ENCODE measurements at regions not wholly inside any gene's neighbourhood (a gene's known extent, or its start where the extent isn't known, plus 50 kb on each side); places are given as distances from the start of the nearest gene placed in this dataset.

DNA sequence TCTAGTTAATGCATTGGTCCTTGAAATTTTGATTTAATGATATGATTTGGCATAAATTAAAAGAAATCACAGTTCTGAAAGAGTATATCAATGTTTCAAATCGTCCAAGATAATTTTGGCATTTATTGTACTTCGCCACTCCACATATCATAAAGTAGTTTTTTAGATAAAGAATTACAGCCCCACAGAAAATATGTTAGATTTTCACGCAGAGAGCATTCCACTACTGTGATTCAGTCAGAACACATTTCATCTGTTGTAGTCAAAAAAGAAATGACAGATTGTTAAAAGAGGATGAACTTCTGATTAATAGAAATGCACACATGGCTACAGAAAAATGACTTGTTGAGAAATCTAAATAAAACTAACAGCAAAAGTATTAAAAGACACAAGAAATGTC, 1063.5 kb upstream of the LRRN3 start:
- DNase-seq (ENCODE audit: low read depth in 1 of 2, low spot score in 2 of 2), result no peak
- no peaks in the 10 kb centered on the region for H3K9me3 ChIP-seq (replicated peaks)
- no peaks in the 10 kb centered on the region for H3K4me1 ChIP-seq (replicated peaks)
- H3K27me3 ChIP-seq (replicated peaks), result no peaks in the 10 kb centered on the region
- no peak overlapping the region for H3K27ac ChIP-seq
- no peaks in the 10 kb centered on the region for H3K36me3 ChIP-seq
- H3K4me3 ChIP-seq, result no peak overlapping the region

DNA sequence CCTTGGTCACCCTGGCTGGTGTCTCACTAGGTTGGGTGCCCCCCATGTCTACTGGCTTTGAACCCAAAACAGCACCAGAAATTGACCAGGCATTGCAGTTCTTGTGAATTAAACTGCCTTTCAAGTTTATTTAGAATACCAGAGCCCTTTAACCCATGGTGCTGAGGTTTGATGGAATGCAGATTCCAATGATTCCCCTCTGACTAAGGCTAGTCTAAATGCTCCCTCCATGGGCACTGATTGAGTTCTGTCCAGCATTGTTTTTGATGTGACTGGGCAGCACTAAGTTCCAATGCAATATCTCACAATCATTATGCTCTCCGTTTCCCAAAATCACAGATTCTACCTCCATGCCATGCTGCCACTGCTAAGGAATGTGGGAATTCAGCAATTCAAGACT, 1047.4 kb upstream of the LRRN3 start:
- H3K4me1 ChIP-seq (replicated peaks), result no peaks in the 10 kb centered on the region
- no peaks in the 10 kb centered on the region for H3K27me3 ChIP-seq (replicated peaks)
- H3K27ac ChIP-seq, result no peak overlapping the region
- H3K9me3 ChIP-seq (replicated peaks), result peaks cover 4% of the 10 kb centered on the region; the same call in 1 of the 2 replicates
- no peak for DNase-seq (ENCODE audit: low read depth in 1 of 2, low spot score in 2 of 2)
- H3K36me3 ChIP-seq, result no peaks in the 10 kb centered on the region
- H3K4me3 ChIP-seq, result no peak overlapping the region

DNA sequence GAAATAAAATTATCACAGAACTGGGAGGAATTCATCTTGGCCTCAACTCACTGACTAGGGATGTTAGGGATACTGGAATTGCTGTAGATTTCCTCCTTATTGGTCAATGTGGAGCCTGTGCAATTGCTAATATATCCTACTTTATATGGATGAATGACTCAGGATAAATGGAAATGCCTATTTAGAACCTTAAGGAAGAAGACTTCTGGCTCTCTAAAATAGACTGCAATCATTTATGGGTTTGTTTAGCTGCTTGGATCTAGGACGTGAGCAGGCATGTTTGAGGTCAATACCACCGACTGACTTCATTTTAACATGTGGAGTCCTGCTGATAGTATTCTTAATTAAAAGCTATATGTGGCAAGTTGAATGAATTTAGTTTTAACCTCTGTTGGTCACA, 1040.1 kb upstream of the LRRN3 start:
- Histone ChIP-seq H3K36me3 (no peaks in the 10 kb centered on the region), H3K4me1 (replicated peaks) (no peaks in the 10 kb centered on the region), H3K27ac (no peak overlapping the region), H3K27me3 (replicated peaks) (no peaks in the 10 kb centered on the region), H3K9me3 (replicated peaks) (peaks cover 4% of the 10 kb centered on the region; the same call in 1 of the 2 replicates), H3K4me3 (no peak overlapping the region)
- DNase-seq (ENCODE audit: low read depth in 1 of 2, low spot score in 2 of 2), result no peak

DNA sequence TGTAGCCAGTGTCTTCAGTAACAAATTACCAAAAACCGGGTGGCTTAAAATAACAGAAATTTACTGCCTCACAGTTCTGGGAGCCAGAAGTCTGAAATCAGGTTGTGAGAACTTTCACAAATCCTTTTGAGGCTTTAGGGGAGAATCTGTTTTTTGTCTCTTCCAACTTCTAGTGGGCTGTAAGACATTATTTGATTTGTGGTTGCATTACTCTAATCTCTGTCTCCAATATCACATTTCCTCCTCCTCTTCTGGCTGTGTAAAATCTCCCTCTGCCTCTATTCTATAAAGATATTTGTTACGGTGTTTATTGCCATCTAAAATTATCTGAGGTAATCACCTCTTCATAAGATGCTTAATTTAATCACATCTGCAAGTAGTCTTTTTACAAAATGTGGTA, 1039.6 kb upstream of the LRRN3 start:
- no peak overlapping the region for H3K4me3 ChIP-seq
- H3K9me3 ChIP-seq (replicated peaks), result peaks cover 4% of the 10 kb centered on the region; the same call in 1 of the 2 replicates
- H3K36me3 ChIP-seq, result no peaks in the 10 kb centered on the region
- H3K27ac ChIP-seq, result no peak overlapping the region
- no peaks in the 10 kb centered on the region for H3K4me1 ChIP-seq (replicated peaks)
- no peaks in the 10 kb centered on the region for H3K27me3 ChIP-seq (replicated peaks)
- DNase-seq (ENCODE audit: low read depth in 1 of 2, low spot score in 2 of 2), result no peak

DNA sequence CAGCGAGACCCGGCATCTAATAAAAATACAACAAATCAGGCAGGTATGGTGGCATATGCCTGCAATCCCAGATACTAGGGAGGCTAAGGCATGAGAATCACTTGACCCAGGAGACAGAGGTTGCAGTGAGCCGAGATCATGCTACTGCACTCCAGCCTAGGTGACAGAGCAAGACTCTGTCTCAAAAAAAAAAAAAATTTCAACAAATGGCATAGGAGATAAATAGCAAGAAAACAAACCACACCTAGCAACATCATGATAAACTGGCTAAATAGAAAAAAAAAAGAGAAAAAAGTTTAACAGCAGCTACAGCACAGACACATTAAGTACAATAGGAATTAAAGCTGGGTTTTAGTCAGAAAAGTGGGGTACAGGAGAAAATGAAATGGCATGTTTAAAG, 1034.6 kb upstream of the LRRN3 start:
- Histone ChIP-seq H3K36me3 (no peaks in the 10 kb centered on the region), H3K9me3 (replicated peaks) (no peaks in the 10 kb centered on the region), H3K27ac (no peak overlapping the region), H3K4me3 (no peak overlapping the region), H3K4me1 (replicated peaks) (no peaks in the 10 kb centered on the region), H3K27me3 (replicated peaks) (no peaks in the 10 kb centered on the region)
- DNase-seq (ENCODE audit: low read depth in 1 of 2, low spot score in 2 of 2), result no peak

DNA sequence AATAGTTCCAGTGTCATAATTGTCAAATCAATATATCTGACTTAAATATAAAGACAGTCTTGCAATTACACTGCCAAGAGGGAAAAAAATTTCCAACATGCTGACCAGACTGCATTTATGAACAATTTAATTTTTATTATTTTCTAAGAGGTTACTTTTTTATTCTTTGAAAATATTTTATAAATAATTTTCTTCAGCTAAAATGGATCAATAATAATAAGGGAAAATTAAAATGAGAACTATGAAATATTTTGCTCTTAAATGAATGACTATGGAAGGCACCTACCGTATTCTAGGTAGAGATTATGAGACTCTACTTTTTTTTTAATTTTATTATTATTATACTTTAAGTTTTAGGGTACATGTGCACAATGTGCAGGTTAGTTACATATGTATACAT, 1032.5 kb upstream of the LRRN3 start:
- Histone ChIP-seq H3K36me3 (no peaks in the 10 kb centered on the region), H3K9me3 (replicated peaks) (no peaks in the 10 kb centered on the region), H3K4me3 (no peak overlapping the region), H3K27ac (no peak overlapping the region), H3K27me3 (replicated peaks) (no peaks in the 10 kb centered on the region), H3K4me1 (replicated peaks) (no peaks in the 10 kb centered on the region)
- no peak for DNase-seq (ENCODE audit: low read depth in 1 of 2, low spot score in 2 of 2)

DNA sequence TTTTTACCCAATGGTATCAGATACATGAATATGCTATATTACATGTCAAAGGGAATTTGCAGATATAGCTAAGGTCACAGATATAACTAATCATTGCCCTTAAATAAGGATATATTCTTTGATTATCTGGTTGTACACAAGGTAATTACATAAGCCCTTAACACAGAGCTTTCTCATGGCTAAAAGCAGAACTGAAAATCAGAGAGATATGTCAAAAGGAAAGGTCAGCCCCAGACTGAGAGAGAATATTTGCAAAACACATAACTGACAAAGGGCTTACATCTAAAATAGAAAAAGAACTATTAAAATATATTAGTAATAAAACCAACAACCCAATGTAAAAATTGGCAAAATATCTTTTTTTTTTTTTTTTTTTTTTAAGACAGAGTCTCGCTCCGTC, 1029.5 kb upstream of the LRRN3 start:
- H3K36me3 ChIP-seq, result no peaks in the 10 kb centered on the region
- H3K27ac ChIP-seq, result no peak overlapping the region
- H3K4me1 ChIP-seq (replicated peaks), result no peaks in the 10 kb centered on the region
- no peaks in the 10 kb centered on the region for H3K9me3 ChIP-seq (replicated peaks)
- no peaks in the 10 kb centered on the region for H3K27me3 ChIP-seq (replicated peaks)
- DNase-seq (ENCODE audit: low read depth in 1 of 2, low spot score in 2 of 2), result no peak
- no peak overlapping the region for H3K4me3 ChIP-seq

DNA sequence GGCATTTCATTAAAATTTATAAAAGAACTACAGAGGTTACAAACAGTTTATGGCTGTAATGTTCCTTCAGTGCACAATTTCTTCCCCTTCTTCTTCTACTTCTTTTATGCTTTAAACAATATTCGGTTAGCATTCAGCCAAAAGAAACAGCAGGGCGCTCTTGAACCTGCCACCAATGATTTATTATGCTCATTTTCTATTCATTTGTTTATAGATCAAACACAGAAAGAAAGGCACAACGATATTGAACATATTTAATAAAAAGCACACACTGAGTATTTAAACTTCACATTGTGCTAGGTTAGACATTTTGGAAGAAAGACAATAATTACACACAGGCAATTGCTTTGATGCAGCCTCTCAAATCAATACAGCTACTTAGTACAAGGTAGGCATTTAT, 1025.8 kb upstream of the LRRN3 start:
- Histone ChIP-seq H3K27ac (no peak overlapping the region), H3K4me1 (replicated peaks) (no peaks in the 10 kb centered on the region), H3K36me3 (no peaks in the 10 kb centered on the region), H3K27me3 (replicated peaks) (no peaks in the 10 kb centered on the region), H3K9me3 (replicated peaks) (no peaks in the 10 kb centered on the region), H3K4me3 (no peak overlapping the region)
- DNase-seq (ENCODE audit: low read depth in 1 of 2, low spot score in 2 of 2), result no peak

DNA sequence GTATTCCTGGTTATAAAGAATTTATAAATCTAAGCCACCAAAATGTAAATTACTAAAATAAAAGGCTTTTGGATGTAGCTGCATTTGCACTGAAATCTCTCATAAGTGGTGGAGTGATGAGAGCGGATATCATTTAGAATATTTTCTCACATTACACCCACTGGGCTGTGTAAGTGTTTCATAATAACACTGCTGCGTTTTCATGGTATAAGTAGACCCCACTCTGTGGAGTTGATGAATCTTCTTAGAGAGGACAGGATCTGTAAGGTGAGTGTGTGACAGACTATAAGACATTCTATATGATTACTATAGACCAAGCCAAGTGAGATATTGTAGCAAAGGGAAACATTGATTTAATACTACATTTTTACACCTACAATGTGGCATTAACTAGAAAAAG, 1024.1 kb upstream of the LRRN3 start:
- DNase-seq (ENCODE audit: low read depth in 1 of 2, low spot score in 2 of 2), result no peak
- Histone ChIP-seq H3K4me3 (no peak overlapping the region), H3K27me3 (replicated peaks) (no peaks in the 10 kb centered on the region), H3K36me3 (no peaks in the 10 kb centered on the region), H3K27ac (no peak overlapping the region), H3K9me3 (replicated peaks) (no peaks in the 10 kb centered on the region), H3K4me1 (replicated peaks) (no peaks in the 10 kb centered on the region)

DNA sequence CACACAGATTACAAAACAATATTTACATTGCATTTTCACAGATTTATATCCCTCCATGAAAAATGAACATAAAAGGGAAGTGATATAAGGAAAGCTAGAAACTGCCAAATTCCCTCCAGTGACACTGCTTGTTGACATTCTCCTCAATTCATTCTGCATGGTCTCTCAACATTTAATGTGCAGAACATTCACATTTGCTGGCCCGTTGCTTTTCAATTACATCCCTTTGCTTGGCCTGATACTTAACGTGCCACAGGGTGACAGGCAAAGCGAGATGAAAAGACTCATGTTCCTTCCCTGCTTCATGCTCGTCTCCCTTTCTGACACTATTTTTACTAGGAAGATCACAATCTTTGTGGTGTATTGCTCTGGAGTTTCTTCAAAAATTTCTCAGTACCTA, 1019.7 kb upstream of the LRRN3 start:
- H3K9me3 ChIP-seq (replicated peaks), result no peaks in the 10 kb centered on the region

DNA sequence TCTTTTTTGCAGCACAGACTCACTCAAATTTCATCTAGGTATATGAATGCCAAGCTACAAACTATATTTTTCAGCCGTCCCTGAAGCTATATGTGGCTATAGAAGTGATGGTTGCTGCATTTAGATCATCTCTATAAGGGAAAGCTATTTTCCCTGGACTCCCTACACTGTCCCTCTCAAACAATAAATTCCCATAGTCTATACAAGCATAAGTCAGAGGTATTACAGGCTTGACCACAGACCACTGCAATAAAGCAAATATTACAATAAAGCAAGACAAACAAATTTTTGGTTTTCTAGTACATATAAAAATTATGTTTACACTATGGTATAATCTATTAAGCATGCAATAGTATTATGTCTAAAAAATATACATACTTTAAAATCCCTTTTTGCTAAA, 1015.5 kb upstream of the LRRN3 start:
- DNase-seq (ENCODE audit: low read depth in 1 of 2, low spot score in 2 of 2), result no peak
- Histone ChIP-seq H3K4me1 (replicated peaks) (no peaks in the 10 kb centered on the region), H3K9me3 (replicated peaks) (no peaks in the 10 kb centered on the region), H3K27ac (no peak overlapping the region), H3K27me3 (replicated peaks) (no peaks in the 10 kb centered on the region), H3K4me3 (no peak overlapping the region), H3K36me3 (no peaks in the 10 kb centered on the region)

More for the DNA sequence above, 1019.7 kb upstream of the LRRN3 start:
- Histone ChIP-seq H3K36me3 (no peaks in the 10 kb centered on the region), H3K4me3 (no peak overlapping the region), H3K27ac (no peak overlapping the region), H3K4me1 (replicated peaks) (no peaks in the 10 kb centered on the region), H3K27me3 (replicated peaks) (no peaks in the 10 kb centered on the region)
- no peak for DNase-seq (ENCODE audit: low read depth in 1 of 2, low spot score in 2 of 2)

DNA sequence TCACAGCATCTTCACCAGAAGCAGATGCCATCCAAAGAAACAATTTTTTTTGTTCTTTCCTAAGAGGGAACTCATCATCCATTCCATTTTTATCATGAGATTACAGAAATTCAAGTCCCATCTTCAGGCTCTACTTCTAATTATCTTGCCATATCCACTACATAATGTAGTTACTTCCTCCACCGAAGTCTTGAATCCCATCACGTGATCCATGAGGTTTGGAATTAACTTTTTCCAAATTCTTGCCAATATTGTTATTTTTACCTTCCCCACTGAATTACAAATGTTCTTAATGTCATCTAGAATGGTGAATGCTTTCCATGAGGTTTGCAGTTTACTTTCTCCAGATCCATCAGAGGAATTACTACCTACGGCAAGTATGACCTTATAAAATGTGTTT, 1014.7 kb upstream of the LRRN3 start:
- no peaks in the 10 kb centered on the region for H3K27me3 ChIP-seq (replicated peaks)
- no peak for DNase-seq (ENCODE audit: low read depth in 1 of 2, low spot score in 2 of 2)
- H3K36me3 ChIP-seq, result no peaks in the 10 kb centered on the region
- no peak overlapping the region for H3K4me3 ChIP-seq
- H3K4me1 ChIP-seq (replicated peaks), result no peaks in the 10 kb centered on the region
- H3K27ac ChIP-seq, result no peak overlapping the region
- no peaks in the 10 kb centered on the region for H3K9me3 ChIP-seq (replicated peaks)

DNA sequence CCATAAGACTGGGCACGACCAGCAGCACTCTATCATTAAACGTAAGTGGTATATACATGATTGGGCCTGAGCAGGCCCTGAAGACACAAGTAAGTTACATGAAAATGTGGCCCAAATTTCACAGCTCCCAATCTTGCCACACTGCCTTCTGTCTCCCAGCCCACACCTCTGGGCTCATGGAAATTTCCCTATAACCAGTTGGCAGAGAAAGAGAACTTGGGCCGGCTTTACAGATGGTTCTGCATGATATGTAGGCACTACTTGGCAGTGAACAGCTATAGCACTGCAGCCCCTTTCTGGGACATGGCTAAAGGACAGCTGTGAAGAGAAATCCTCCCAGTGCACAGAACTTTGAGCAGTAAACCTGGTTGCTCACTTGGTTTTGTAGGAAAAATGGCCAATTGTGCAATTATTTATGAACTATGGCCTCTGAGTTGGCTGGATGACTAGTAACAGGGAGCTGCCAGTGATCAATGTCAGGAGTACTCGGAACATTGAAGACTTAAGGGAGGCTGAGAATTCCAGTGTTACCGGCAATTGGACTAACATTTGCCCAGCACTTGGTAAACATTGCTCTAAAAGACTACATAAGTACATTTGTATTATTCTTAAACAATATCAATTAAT, 1006.6 kb upstream of the LRRN3 start:
- Histone ChIP-seq H3K4me3 (no peak overlapping the region), H3K27me3 (replicated peaks) (no peaks in the 10 kb centered on the region), H3K27ac (no peak overlapping the region), H3K4me1 (replicated peaks) (no peaks in the 10 kb centered on the region), H3K9me3 (replicated peaks) (no peaks in the 10 kb centered on the region), H3K36me3 (no peaks in the 10 kb centered on the region)
- no peak for DNase-seq (ENCODE audit: low read depth in 1 of 2, low spot score in 2 of 2)

DNA sequence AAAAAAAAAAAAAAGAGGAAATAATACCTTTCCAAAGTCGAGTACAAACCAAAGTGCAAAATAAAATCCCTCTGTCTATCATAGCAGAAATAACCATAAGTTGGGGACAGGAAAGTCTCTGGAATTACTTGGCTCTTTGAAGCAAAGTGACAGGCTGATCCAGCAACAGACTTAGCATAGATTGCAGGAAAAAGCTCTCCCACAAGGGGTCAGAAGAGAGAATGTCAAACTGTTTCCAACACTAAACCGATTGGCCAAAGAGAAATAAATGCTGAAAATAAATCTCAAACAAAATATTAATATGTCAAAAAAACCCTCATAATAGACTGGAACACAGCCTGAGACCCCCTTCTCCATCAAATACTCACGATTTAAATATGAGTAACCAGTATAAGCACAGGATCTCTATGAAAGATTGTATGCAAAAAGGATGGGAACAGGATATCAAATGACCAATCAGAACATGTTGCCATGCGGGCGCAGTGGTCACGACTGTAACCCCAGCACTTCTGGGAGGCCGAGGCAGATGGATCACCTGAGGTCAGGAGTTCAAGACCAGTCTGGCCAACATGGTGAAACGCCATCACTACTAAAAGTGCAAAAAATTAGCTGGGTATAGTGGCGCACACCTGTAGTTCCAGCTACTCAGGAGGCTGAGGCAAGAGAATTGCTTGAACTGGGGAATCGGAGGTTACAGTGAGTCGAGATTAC, 1000.7 kb upstream of the LRRN3 start:
- Histone ChIP-seq H3K4me3 (no peak overlapping the region), H3K9me3 (replicated peaks) (no peaks in the 10 kb centered on the region), H3K27me3 (replicated peaks) (no peaks in the 10 kb centered on the region), H3K36me3 (no peaks in the 10 kb centered on the region), H3K27ac (no peak overlapping the region), H3K4me1 (replicated peaks) (no peaks in the 10 kb centered on the region)
- DNase-seq (ENCODE audit: low read depth in 1 of 2, low spot score in 2 of 2), result no peak
